Right lobe of liver (tissue), 4 donors: ENCODE measurements at regions not wholly inside any gene's neighbourhood (a gene's known extent, or its start where the extent isn't known, plus 50 kb on each side); places are given as distances from the start of the nearest gene placed in this dataset.

Source experiments
- POLR2A ChIP-seq: fragments of 450-650 bp; IDR thresholded peaks from one replicate; pipeline ENCODE4 v1.6.1; 2017; ENCODE audit warnings: antibody characterized with exemption, mild to moderate bottlenecking
- TF ChIP-seq, protein P1 (sequence below), 4 donors: fragments of 200-600 bp in 3 of 4; fragments of 450-650 bp in 1 of 4; IDR thresholded peaks; one replicate each; pipeline versions ENCODE4 v1.5.1 to v1.8.0; 2016 to 2022; ENCODE audit warnings: antibody characterized with exemption in 4 of 4, mild to moderate bottlenecking in 2 of 4
- donor health status: DM: no; HTN: no; CAD: no.
- donor health status: DM: no; HTN: no; CAD: no.
- donor health status: DM: no; HTN: yes; CAD: no.

DNA sequence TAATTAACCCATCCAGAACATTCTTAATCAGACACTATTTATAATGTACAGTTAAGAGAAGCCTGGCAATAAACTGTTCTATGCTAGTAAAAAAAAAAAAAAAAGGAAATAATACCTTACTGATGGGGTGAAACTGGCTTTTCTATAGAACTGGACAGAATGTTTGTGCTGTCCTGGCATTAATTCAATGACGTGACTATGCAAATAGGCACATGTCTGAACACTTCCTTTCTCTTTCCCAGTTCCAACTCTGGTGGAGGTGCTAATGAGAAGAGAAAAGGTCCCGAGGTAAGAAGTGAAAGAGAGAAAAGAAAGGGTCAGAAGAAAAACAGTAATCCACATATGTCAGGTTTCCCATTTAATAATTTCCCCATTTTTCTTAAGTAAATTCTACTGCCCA, 508.4 kb downstream of the ZEB2 start:
- TF ChIP-seq, protein P1, sequence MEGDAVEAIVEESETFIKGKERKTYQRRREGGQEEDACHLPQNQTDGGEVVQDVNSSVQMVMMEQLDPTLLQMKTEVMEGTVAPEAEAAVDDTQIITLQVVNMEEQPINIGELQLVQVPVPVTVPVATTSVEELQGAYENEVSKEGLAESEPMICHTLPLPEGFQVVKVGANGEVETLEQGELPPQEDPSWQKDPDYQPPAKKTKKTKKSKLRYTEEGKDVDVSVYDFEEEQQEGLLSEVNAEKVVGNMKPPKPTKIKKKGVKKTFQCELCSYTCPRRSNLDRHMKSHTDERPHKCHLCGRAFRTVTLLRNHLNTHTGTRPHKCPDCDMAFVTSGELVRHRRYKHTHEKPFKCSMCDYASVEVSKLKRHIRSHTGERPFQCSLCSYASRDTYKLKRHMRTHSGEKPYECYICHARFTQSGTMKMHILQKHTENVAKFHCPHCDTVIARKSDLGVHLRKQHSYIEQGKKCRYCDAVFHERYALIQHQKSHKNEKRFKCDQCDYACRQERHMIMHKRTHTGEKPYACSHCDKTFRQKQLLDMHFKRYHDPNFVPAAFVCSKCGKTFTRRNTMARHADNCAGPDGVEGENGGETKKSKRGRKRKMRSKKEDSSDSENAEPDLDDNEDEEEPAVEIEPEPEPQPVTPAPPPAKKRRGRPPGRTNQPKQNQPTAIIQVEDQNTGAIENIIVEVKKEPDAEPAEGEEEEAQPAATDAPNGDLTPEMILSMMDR (IDR thresholded peaks at IDR 0.05) = no peak
- no peak for TF ChIP-seq POLR2A
